ENCODE measurements at regions not wholly inside any gene's neighbourhood (a gene's known extent, or its start where the extent isn't known, plus 50 kb on each side); places are given as distances from the start of the nearest gene placed in this dataset.

DNA sequence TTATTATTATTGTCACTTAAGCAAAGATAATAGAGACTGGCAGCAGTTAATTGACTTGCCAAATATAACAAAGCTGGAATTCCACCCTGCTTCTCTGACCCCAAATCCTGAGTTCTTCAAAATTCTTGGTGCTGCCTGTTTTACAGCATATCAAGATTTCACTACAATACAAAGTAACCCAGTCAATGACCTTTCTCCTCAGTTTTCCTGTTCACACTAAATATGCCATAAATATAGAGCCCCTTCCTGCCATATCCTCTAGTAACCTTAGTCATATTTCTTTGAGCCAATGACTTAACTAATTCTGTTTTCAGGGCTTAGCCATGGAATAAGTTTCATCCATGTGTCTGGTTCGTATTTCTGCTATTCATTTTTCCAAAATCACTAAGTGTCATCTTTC is 315.3 kb upstream of the HS3ST1 start:
- in situ Hi-C loops (cut with HindIII; ENCODE audit: low sequenced_read_pairs): no loop called here
- no peak for DNase-seq (ENCODE audit: low spot score)

GRCh38 chr4:11743236-11743635 is 314.5 kb upstream of the HS3ST1 start:
- no peak for DNase-seq (ENCODE audit: low spot score)
- in situ Hi-C loops (cut with HindIII; ENCODE audit: low sequenced_read_pairs): no loop called here

- in situ Hi-C loops (cut with HindIII; ENCODE audit: low sequenced_read_pairs): no loop called here
- no peak for DNase-seq (ENCODE audit: low spot score)
These were observed 312.5 kb upstream of the HS3ST1 start for GRCh38 chr4:11741190-11741652.

DNA sequence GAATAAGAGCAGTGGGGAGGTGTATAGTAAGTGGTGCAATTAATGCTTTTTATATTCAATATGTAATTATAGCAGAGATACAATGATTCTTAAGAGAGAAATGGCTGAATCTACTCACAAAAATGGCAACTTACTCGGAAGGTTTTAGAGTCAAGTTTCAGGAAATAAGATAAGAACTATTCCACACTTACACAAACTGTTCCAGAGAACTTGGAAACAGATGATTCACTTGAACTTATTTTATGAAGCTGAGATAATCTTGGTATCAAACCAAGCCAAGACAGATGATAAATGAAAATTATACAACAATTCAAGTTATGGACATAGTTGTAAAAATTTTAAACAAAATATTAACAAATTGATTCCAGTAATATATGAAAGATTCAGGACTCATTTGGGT is 311.3 kb upstream of the HS3ST1 start:
- in situ Hi-C loops (cut with HindIII; ENCODE audit: low sequenced_read_pairs): no loop called here

GRCh38 chr4:11736978-11737377 is 308.3 kb upstream of the HS3ST1 start:
- in situ Hi-C loops (cut with HindIII; ENCODE audit: low sequenced_read_pairs): no loop called here
- DNase-seq (ENCODE audit: low spot score): no peak

More for the DNA sequence above, 311.3 kb upstream of the HS3ST1 start:
- DNase-seq (ENCODE audit: low spot score): no peak

DNA sequence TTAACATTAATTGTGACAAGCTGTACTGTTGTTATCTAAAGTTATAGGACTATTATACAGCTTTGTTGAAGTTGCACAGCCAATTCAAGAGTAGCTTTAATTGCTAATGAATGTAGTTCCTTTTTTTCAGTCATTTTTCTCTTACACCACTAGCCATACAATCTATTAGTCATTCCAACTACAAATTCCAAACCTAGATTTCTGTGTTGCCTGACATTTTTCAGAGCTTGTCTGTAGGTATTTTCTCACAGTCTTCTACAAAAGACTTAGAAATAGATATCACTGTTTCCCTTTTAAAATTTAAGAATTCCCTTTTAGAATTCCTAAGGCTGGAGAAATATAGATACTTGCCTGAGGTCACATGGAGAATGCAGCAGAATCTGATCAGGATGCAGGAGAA is 307.0 kb upstream of the HS3ST1 start:
- in situ Hi-C loops (cut with HindIII; ENCODE audit: low sequenced_read_pairs): no loop called here
- DNase-seq (ENCODE audit: low spot score): no peak

DNA sequence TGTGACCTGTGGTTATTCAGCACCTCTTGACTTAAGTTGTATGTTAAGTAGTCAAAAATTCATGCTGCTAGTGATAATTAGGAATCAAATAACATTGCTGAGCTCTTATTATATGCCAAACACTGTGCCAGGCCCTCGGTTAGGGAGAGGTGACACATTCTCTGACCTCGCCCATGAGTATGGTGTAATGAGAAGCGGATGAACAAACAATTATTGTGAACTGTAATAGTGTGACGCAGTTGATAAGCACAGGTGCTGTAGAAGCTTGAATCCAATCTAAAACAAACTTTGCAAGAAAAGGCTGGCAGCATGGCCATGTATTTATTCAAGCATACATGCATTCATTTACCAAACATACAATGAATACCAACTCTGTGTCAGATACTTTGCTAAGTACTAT is 303.5 kb upstream of the HS3ST1 start:
- in situ Hi-C loops (cut with HindIII; ENCODE audit: low sequenced_read_pairs): no loop called here
- DNase-seq (ENCODE audit: low spot score): no peak

- no peak for DNase-seq (ENCODE audit: low spot score)
- in situ Hi-C loops (cut with HindIII; ENCODE audit: low sequenced_read_pairs): no loop called here
These were observed 301.9 kb upstream of the HS3ST1 start for GRCh38 chr4:11730545-11730944.

- no peak for DNase-seq (ENCODE audit: low spot score)
These were observed 300.9 kb upstream of the HS3ST1 start for GRCh38 chr4:11729548-11729947.

GRCh38 chr4:11727903-11728564 is 299.3 kb upstream of the HS3ST1 start:
- in situ Hi-C loops (cut with HindIII; ENCODE audit: low sequenced_read_pairs): no loop called here
- DNase-seq (ENCODE audit: low spot score): no peak

More at GRCh38 chr4:11729548-11729947, 300.9 kb upstream of the HS3ST1 start:
- in situ Hi-C loops (cut with HindIII; ENCODE audit: low sequenced_read_pairs): no loop called here

DNA sequence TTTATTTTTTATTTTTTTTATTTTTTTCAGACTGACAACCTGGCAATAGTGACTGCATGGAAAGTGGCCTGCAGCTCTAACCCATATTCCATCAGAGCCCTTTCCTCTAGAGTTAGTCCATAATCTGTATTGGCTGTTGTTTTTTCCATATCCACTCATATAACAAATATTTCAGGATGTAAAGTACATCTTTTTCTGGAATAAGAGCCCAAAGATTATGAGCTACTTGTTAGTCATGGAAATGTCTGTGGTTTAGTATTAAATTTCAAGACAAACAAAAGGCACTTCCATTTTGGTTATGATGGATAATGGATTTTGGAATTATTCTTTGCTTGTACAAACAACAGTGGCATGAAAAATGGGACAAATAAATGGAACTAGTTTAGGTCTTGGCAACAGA is 296.0 kb upstream of the HS3ST1 start:
- DNase-seq (ENCODE audit: low spot score): no peak
- in situ Hi-C loops (cut with HindIII; ENCODE audit: low sequenced_read_pairs): no loop called here

GRCh38 chr4:11722223-11722622 is 293.5 kb upstream of the HS3ST1 start:
- in situ Hi-C loops (cut with HindIII; ENCODE audit: low sequenced_read_pairs): no loop called here

GRCh38 chr4:11720292-11720691 is 291.6 kb upstream of the HS3ST1 start:
- DNase-seq (ENCODE audit: low spot score): peak; percentile 27
- in situ Hi-C loops (cut with HindIII; ENCODE audit: low sequenced_read_pairs): no loop called here

More at GRCh38 chr4:11722223-11722622, 293.5 kb upstream of the HS3ST1 start:
- no peak for DNase-seq (ENCODE audit: low spot score)

DNA sequence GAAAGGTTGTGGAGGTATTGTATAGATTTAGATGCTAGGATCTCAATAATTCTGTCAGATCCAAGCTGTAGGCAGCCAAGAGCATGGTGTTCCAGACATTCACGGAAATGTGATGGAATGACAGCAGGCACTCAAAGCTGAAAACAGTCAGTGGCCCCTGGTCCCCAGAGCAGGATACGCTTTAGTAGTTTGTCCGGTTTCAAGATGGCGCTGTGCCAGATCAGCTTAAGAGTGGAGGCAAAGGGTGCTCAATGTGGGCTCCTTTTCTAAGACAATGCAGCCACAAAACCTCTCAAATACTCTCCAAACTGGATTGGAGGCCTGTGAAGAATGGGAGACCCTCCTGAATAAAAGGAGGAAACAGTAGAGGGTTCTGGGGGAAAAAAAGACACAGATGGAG is 291.2 kb upstream of the HS3ST1 start:
- in situ Hi-C loops (cut with HindIII; ENCODE audit: low sequenced_read_pairs): no loop called here
- DNase-seq (ENCODE audit: low spot score): no peak

GRCh38 chr4:11715753-11716521 is 287.2 kb upstream of the HS3ST1 start:
- no peak for DNase-seq (ENCODE audit: low spot score)
- in situ Hi-C loops (cut with HindIII; ENCODE audit: low sequenced_read_pairs): no loop called here

GRCh38 chr4:11710453-11711093 is 281.9 kb upstream of the HS3ST1 start:
- DNase-seq (ENCODE audit: low spot score): no peak
- in situ Hi-C loops (cut with HindIII; ENCODE audit: low sequenced_read_pairs): no loop called here

DNA sequence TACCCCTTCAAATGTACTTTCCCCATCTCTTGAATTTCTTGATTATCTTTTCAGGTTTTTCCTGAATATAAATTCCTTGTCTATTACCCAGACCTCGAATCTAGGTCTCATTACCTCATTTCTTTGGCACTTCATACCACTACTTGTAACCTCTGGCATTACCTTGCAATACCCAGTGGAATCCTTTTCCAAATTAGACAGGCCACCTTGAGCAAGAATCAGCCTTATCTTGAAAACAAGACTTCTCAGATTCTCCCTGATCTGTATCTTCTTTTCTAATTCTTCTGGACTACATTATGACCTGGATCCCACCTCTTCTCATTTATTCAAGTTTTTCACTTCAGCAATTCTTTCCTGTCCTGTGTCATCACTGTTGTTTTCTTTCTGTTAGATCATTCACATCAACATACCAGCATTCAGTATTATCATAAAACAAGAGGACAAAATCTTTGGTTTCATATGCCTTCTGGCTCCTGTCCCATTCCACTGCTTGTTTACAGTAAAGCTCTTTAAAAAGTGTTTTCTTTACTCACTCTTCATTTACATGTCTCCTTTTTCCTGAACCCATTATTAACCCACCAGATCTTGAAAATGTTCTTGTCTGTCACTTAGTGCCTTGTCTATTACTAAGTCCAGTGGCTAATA is 275.6 kb upstream of the HS3ST1 start:
- no peak for DNase-seq (ENCODE audit: low spot score)
- in situ Hi-C loops (cut with HindIII; ENCODE audit: low sequenced_read_pairs): no loop called here

- in situ Hi-C loops (cut with HindIII; ENCODE audit: low sequenced_read_pairs): no loop called here
- no peak for DNase-seq (ENCODE audit: low spot score)
These were observed 274.3 kb upstream of the HS3ST1 start for GRCh38 chr4:11702886-11703557.

GRCh38 chr4:11701966-11702725 is 273.5 kb upstream of the HS3ST1 start:
- no peak for DNase-seq (ENCODE audit: low spot score)

More at GRCh38 chr4:11701966-11702725, 273.5 kb upstream of the HS3ST1 start:
- in situ Hi-C loops (cut with HindIII; ENCODE audit: low sequenced_read_pairs): no loop called here

All from G401 (cell line).